ENCODE measurements at regions not wholly inside any gene's neighbourhood (a gene's known extent, or its start where the extent isn't known, plus 50 kb on each side); places are given as distances from the start of the nearest gene placed in this dataset.
"Not testable (repeated sequence)": the region's sequence is repeated elsewhere in the genome, so short reads cannot be mapped to it uniquely, and the experiment has no call there.

GRCh38 chr1:65020774-65021173 lies 54.4 kb upstream of the JAK1 start:
- DNase-seq: no peak

GRCh38 chr1:65021795-65022194 lies 55.4 kb upstream of the JAK1 start:
- DNase-seq: no peak

- no peak for DNase-seq
Measured at GRCh38 chr1:65022216-65022615, 55.9 kb upstream of the JAK1 start.

- no peak for DNase-seq
Measured at GRCh38 chr1:65025794-65026193, 59.4 kb upstream of the JAK1 start.

GRCh38 chr1:65026235-65026634 lies 59.9 kb upstream of the JAK1 start:
- DNase-seq: no peak

GRCh38 chr1:65027666-65028358 lies 61.5 kb upstream of the JAK1 start:
- no peak for DNase-seq

- not testable (repeated sequence) for DNase-seq
Measured at GRCh38 chr1:65029434-65029833, 63.1 kb upstream of the JAK1 start.

- not testable (repeated sequence) for DNase-seq
Measured at GRCh38 chr1:65034879-65035278, 68.5 kb upstream of the JAK1 start.

- DNase-seq: no peak
Measured at GRCh38 chr1:65036570-65037051, 70.3 kb upstream of the JAK1 start.

GRCh38 chr1:65039066-65039465 lies 72.7 kb upstream of the JAK1 start:
- DNase-seq: no peak

- no peak for DNase-seq
Measured at GRCh38 chr1:65039508-65039907, 73.2 kb upstream of the JAK1 start.

GRCh38 chr1:65042467-65042866 lies 76.1 kb upstream of the JAK1 start:
- no peak for DNase-seq

GRCh38 chr1:65044411-65044810 lies 78.1 kb upstream of the JAK1 start:
- DNase-seq: no peak

- no peak for DNase-seq
Measured at GRCh38 chr1:65045022-65045817, 78.9 kb upstream of the JAK1 start.

GRCh38 chr1:65048335-65048734 lies 82.0 kb upstream of the JAK1 start:
- DNase-seq: no peak

- no peak for DNase-seq
Measured at GRCh38 chr1:65049941-65050713, 83.8 kb upstream of the JAK1 start.

- no peak for DNase-seq
Measured at GRCh38 chr1:65050735-65051134, 84.4 kb upstream of the JAK1 start.

- DNase-seq: no peak
Measured at GRCh38 chr1:65054481-65054880, 88.1 kb upstream of the JAK1 start.

GRCh38 chr1:65055747-65056146 lies 89.4 kb upstream of the JAK1 start:
- no peak for DNase-seq

- no peak for DNase-seq
Measured at GRCh38 chr1:65056234-65056633, 89.9 kb upstream of the JAK1 start.

- DNase-seq: no peak
Measured at GRCh38 chr1:65056866-65057265, 90.5 kb upstream of the JAK1 start.

GRCh38 chr1:65059930-65060538 lies 88.0 kb upstream of the AK4 start:
- DNase-seq: no peak

GRCh38 chr1:65062339-65062738 lies 85.7 kb upstream of the AK4 start:
- DNase-seq: no peak
